NCI-H1092 (cell line): ENCODE measurements at regions not wholly inside any gene's neighbourhood (a gene's known extent, or its start where the extent isn't known, plus 50 kb on each side); places are given as distances from the start of the nearest gene placed in this dataset.
"Not testable (repeated sequence)": the region's sequence is repeated elsewhere in the genome, so short reads cannot be mapped to it uniquely, and the experiment has no call there.

Experiments
- DNase-seq: peaks from one replicate; lab custom pipeline; 2025; lab: John Stamatoyannopoulos, UW

DNA sequence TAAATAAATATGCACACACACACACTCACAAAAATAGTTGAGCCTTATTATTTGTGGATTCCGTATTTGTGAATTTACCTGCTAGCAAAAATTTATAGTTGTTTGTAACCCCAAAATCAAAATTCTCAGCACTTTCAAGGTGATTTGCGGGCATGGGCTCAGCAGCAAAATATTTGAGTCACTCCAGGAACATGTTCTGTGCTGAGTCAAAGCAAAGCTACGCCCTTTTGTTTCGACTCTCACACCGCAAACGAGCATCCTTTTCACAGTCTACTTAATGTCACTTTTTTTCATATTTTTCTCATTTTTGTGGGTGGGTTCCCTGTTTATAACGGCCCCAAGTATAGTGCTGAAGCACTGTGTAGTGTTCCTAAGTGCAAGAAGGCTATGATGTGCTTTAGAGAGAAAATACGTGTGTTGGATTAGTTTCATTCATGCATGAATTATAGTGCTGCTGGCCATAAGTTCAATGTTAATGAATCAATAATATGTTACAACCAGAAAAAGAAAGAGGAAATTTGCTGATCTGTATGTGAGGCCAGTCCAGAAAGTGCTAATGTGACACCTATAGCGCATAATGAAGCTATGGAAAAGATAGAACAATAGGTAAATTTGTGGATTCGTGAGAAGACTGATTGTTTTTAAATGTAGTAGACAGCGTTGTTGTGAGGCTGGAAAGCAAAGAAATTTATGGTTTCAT, 723.2 kb upstream of the AGA start:
- no peak for DNase-seq

DNA sequence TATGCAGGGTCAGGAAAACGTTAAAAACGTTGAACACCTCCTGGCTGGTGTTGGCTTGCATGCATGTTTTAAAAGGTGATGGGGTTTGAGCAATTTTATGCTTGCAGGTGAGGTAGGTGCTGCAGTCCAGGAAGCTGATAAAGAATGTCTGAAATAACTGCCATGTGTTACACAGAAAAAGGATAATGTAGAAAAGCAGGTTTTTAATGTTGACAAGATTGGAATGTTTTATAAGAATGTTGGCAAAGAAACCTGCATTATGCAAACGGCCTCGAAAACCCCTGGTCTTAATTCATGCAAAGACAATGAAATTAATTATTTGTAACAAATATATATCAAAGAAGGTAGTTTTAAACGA, 723.7 kb upstream of the AGA start:
- no peak for DNase-seq

DNA sequence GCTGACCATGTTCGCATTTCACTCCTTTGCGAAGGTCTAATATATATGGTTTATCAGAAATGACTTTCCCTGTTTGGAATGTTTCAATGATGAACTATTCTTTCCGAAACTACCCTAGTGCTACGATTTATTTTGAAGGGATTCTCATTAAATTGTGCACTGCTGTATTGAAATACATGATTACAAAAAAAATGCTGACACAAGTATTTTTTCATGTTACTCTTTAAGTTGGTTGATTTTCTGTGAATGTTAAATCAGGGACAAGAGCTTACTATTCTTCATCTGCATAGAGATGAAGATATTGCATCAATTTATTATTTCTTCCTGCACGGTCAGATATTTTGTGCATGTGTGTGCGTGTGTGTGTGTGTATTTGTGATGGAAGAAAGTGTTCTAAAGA, 731.5 kb upstream of the AGA start:
- DNase-seq = no peak

DNA sequence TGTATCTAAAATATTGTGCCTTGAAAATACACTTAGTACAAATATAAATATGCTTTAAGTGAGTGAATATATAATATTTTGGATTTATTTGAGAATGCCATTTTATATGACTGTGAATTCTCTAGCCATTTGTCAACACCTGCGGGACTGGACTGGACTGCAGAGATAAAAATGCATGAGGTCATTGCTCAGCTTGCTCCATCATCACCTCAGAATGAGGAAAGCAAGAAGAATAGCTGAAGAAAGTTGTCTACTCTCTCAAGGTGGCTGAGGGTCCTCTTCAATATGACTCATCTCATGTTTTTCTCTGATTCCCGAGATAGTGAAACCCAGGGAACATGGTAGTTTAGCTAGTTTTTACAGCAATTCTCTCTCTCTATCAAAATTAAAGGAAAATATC, 732.5 kb upstream of the AGA start:
- no peak for DNase-seq

DNA sequence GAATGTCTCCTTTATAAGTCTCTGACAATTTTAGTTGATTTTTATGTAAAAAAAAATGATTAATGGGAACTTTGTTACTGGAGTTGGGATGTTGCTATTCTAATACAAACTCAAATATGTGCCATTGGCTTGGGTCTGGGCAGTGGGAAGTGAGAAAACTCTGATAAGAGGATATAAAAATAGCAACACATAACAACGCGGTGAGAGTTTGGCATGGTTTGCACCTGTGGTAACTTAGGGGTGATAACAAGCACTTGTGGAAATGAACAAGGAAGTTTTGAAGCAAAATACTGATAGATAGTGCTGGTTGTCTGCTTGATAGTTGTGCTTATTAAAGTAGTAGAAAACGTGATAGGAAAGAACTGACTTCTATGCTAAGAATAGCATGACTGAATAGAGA, 743.3 kb upstream of the AGA start:
- no peak for DNase-seq

DNA sequence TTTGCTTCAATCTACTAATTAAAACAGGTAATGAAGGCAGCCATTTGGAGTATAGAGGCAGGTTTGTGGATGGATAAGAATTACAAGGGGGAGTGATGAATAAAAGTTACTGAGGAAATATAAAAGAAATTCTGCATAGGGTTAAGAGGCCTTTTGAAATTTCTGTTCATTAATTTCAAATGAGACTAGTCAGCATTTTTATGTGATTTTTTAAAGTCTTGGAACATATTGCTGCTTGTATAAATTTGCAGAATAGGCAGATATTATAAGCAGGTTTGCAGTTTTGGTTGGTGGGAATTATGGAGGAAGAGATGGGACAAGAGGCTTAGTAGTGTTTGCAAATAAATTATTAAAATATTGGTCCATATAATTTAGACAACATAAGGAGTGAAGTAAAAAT, 750.4 kb upstream of the AGA start:
- DNase-seq = no peak

DNA sequence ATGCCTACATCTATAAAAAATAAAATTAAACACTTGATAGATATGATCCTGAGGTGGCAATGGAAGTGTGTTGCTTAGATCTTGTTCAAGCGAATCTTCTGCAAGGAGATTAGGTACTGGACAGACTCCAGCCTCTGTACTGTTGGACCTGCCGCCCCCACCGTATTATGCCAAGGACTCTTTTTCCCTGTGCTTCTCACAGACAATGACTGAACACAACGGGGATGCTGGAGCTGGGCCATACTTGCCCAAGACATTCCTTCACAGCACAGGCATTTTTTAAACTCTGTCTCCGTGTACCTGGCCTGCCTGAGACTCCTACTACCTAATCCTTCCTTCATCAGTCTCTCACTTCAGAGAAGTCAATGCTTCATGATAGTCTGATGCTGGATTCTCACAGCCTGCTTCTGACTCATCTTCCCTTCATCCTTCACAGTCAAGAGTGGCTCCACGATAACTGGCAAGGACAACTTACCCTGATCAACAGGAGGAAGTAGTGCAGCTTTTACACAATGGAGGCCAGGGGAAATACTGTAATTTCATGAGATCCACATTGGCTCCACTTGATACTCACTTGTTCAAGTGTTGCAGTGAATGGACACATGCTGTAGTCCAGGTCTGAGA, 754.6 kb upstream of the AGA start:
- DNase-seq = no peak

DNA sequence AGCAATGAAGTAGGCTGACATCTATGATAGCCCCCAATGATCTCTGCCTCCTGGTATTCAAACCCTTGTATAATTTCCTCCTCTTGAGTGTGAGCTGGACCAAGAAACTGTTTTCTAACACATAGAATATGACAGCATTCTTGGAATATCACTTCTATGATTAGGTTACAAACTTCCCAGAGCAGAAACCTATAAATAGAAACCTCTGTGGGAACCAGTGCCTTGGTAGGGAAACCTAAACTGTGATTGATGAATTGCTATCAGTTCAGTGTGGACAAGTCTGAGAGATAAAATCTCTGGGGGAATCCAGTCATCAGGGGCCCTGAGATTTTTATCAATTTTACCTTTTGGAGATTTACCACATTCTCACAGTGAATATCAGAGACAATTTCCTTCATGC, 756.5 kb upstream of the AGA start:
- no peak for DNase-seq

DNA sequence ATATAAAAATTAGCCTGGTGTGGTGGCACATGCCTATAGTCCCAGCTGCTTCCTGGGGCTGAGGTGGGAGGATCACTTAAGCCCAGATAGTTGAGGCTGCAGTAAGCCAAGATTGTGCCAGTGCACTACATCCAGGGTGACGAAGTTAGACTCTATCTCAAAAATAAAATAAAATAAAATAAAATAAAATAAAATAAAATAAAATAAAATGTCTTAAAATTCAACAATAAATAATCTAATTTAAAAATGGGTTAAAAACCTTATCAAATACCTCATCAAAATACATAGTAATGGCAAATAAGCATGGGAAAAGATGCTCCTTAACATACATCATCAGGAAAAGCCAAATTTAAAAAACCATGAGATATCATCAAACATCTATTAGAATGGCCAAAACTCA, 760.2 kb upstream of the AGA start:
- DNase-seq = no peak

DNA sequence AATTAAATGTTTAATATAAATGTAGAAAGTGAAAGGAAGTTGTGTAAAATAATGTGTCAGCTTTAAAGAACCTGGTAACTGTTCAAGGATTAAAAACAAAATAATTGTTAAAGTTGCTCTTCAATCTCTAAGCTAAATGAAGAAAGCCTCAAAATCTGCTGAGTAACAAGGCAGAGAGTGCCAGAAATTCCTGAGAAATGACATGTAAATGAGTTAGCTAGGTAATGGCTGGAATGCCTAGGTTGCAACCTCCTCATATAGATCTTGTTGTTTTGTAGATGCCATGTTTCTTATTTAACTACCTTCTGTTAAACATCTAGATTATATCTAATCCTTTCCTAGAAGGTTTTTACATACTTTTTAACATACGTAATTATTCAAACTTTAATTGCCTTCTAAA, 763.6 kb upstream of the AGA start:
- no peak for DNase-seq

DNA sequence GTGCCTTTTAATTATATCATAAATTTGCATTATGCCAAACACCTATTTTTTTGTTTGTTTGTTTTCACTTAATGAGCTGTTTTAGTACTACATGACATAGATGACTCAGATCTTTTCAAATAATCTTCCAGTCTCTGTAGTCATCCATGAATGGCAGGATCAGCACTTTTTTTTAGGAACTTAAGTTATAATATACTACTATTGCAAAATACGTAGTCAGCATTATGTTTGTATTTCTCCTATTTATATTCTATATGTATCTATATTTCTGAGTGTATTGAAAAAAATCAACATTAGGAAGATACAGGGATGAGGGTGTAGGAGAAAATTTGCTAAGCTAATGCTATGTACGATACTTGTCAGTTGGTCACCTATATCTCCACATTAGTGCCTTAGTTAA, 773.1 kb upstream of the AGA start:
- DNase-seq = no peak

DNA sequence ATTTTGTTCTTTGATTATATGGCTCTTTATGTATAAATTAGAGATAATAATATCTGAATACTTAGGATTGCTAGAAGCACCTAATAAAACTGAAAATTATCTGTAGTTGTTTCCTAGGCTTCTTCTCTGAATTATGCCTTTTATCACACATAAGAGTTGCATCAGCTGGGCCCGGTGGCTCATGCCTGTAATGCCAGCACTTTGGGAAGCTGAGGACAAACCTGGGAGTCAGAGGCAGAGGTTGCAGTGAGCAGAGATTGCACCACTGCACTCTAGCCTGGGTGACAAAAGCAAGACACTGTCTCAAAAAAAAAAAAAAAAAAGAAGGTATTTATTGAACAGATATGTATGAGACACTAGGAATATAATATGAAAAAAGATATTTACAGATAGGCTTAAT, 773.5 kb upstream of the AGA start:
- no peak for DNase-seq

DNA sequence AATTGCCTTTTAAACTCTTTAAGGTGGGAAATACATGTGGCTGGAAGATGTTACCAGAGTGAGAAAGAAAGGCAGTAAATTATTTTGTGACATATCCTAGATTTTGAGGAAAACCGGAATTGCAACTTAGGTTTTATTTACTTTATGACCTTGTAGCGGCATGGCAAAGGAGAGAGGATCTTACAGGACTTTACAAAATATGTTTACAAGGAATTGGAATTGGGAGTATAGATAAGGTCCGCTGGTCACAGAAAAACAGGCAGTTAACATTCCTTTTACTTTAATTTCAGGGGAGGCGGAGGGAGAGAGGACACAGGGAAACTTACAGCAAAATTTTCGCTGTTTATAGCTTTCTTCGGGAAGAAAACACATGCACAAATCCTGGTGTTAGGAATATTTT, 784.2 kb upstream of the AGA start:
- DNase-seq = not testable (repeated sequence)

DNA sequence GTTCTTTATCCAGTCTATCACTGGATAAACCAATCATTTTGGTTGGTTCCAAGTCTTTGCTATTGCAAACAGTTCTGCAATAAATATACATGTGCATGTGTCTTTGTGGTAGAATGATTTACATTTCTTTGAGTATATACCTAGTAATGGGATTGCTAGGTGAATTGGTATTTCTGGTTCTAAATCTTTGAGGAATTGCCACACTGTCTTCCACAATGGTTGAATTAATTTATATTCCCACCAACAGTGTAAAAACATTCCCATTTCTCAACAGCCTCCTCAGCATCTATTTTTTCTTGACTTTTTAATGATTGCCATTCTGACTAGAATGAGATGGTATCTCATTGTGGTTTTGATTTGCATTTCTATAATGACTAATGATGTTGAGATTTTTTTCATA, 791.7 kb upstream of the AGA start:
- DNase-seq = no peak

DNA sequence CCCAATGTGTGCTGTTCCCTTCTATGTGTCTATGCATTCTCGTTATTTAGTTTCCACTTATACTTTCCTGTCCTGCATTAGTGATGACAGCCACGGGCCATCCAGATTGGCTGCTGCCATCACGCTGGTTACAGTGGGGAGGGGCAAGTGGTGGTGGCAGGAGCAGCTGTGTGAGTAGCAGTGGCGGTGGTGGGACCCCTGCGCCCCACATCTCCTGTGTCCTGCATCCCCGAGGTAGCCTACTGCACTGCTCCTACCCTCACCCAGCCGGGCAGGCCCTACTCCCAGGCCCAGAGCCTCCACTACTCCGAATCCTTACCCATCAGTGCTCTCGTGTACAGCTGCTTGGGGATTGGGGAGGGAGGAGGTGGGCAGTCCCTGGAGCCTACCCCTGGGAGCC, 798.7 kb upstream of the AGA start:
- no peak for DNase-seq

DNA sequence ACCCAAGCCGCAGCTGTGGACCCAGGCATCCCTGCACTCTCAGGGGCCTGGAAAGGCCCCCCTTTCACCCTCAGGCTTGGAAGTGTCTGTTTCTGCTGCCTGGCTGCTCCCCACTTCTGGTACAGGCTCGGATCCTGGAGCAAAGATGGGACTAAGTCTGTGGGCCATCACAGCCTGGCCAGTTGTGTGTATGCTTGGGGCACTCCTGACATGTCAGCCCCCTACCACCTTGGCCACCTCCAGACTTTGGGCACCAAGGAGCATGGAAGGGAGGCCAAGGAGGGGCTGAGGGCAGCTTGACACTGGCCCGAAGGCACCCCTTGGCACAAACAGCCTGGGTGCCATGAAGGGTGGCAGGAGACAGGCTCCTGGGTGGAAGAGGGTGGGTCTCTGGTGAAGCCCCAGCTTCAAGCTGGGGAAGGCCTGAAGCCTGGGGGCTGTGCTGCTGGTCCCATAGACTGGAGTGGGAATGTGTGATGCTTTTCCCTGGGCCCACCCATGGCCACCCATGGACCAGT, 799.4 kb upstream of the AGA start:
- no peak for DNase-seq

DNA sequence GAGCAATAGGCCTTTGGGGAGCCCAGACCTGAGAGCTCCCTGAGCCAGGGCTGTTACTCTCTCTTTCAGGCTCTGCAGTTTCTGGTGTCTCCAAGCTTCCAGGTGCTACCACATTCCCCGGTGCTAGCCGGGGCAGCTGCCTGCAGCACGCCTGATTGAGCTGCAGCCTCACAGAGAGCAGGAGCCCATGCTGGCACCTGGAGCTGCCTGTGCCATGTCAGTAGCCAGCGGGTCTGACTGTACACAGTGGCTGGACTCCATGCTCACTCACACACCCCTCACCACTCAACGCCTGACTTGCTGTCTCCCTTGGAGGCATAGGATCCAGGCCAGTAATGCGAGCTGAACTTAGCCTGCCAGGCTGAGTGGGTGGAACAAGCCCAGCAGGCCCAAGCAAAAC, 800.4 kb upstream of the AGA start:
- no peak for DNase-seq

DNA sequence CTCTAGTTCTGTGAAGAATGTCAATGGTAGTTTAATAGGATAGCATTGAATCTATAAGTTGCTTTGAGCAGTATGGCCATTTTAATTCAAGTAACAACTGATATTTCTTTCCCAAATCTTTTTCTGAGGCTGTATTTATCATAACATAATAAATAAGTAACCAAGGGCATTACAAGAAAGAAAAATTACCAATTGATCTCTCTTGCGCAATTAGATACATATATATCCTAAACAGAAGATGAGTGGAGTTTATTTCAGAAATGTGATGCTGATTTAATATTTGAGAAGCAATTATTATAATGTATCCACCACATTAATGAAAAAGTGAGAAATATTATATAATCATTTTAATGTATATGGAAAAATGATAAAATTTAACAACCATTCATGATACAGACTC, 802.5 kb upstream of the AGA start:
- no peak for DNase-seq

DNA sequence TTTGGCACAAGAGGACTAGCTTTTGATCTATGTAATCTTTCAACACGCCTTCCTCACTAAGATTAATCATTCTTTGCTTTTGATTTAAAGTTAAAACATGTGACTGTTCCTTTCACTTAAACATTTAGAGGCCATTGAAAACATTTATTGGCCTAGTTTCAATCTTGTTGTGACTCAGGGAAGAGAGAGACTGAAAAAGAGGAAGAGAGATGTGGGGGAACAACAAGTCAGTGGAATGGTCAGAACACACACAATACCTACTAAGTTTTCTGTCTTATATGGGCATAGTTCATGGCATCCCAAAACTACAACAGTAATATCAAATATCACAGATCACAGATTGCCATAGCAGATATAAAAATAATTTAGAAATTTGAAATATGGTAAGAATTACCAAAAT, 812.9 kb upstream of the AGA start:
- DNase-seq = no peak

DNA sequence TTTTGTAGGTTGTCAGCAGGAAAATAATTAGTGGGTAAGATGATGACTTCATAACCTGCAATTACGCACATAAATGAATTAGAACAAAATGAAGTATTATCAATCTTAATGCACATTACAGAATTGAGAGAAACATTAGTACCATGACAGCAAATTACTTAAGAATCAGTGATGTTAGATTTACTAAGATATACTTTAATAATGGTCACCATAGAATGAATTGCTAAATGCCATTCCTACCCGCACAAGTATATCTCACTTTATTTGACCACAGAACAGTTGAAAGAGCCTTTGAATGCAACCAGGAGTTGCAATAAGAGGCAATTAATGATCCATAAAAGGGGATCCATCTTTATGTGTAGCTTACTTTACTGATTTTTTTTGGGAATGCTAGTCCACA, 816.4 kb upstream of the AGA start:
- no peak for DNase-seq

DNA sequence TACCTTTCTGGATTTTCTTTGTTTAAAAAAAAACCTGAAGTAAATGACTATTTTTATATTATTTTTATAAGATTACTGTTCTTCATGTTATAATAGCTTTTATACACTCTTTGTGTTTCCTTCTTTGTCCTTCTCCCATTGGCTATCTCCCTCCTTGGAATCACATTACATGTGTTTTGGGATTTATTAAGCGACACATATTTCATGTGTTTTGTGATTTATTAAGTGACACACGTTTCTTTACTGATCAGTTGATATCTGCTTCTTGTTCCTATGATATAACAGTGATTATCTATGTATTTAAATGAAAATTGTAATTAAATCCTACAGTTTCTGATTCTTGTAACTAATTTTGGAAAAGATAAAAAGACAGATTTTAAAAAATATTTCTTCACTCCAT, 817.3 kb upstream of the AGA start:
- no peak for DNase-seq

DNA sequence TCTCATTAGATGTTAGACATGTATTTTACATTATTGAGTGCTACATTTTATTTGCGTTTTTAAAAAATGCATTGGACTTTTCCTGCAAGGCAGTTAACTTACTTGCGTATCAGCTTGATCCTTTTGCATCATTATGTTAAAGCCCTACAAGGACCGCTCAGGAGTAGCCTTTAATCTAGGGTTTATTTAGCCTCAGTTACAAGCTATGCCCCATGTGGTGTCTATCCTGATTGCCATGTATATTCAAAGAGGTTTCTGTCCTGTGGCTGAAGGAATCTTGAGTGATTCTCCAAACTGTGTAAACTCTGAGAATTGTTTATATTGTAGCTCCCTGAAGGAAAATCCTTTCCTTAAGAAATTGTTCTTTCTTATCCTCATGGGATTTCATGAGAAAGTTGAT, 821.8 kb upstream of the AGA start:
- DNase-seq = no peak

DNA sequence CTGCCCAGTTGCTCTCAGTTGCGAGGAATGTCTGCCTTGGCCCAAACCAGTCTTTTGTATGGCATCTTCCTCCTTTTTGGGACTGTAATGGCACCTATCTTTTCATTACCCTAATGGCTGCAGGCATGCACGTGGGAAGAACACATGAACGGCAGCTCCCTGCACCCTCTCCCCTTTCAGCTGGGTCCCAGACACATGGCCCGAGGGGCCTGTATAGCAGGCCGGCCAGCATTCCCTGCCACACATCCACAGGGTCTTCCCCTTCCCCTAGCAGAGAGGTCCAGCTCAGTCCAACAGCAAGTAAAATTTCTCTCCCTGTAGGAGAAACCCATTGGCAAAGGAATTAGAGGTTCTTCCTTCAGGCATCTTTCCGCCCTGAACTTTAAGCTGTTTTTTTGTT, 829.1 kb upstream of the AGA start:
- DNase-seq = no peak

DNA sequence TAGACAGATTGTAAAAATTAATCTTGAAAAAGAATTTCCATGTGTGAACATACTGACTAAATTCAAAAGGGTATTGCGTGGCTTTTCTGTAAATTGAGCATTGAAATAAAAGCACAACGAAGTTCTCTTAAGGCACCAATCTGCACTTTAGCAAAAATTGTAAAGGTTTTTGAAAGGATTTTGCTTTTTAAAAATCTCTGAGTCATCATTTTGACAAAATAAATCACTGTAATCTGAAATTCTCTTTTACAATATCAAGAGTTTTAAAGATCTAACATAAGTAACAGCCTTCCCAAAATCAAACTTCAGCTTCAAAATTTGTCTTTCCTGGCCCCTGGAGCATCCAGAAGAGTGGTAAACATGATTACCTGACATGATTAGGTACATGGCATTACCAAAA, 830.9 kb upstream of the AGA start:
- no peak for DNase-seq
